K562 (cell line): ENCODE measurements at regions not wholly inside any gene's neighbourhood (a gene's known extent, or its start where the extent isn't known, plus 50 kb on each side); places are given as distances from the start of the nearest gene placed in this dataset.

Experiments used
- EZH2 ChIP-seq: IDR thresholded peaks from 2 replicates; pipeline ENCODE4 v1.6.1; 2012; ENCODE audit warnings: low read depth, mild to moderate bottlenecking, inconsistent platforms, low read length, borderline replicate concordance
- JUN ChIP-seq, 2 experiments: sonication (generic) in 1 of 2; formaldehyde crosslinking in 1 of 2; IDR thresholded peaks; 2 replicates each; pipeline versions ENCODE4 v1.6.1 to v1.8.0; 2012 to 2022; ENCODE audit warnings: borderline replicate concordance in 2 of 2, mild to moderate bottlenecking in 2 of 2, improper control_type of control experiment in 1 of 2, low read depth in 1 of 2, low read length in 1 of 2, missing genetic modification reagents in 1 of 2
- KAT2B ChIP-seq: IDR thresholded peaks from one replicate; pipeline ENCODE4 v1.6.1; 2012; ENCODE audit warnings: low read depth, mild to moderate bottlenecking, control low read depth, inconsistent platforms, low read length, moderate library complexity
- RBM15 ChIP-seq: fragments of 200-400 bp; formaldehyde crosslinking; IDR thresholded peaks from 2 replicates; pipeline ENCODE4 v1.6.1; 2018; ENCODE audit warnings: mild to moderate bottlenecking, low read length, moderate library complexity; ENCODE audit not compliant: insufficient read depth
- SIX5 ChIP-seq, 2 experiments: IDR thresholded peaks; 2 replicates each; pipeline ENCODE4 v1.6.1; 2011; ENCODE audit warnings: low read length in 2 of 2, borderline replicate concordance in 1 of 2, low read depth in 1 of 2, mild to moderate bottlenecking in 1 of 2, moderate library complexity in 1 of 2; ENCODE audit not compliant: insufficient read depth in 1 of 2
- SMAD3 ChIP-seq: fragments of 450-650 bp; formaldehyde crosslinking; conservative IDR thresholded peaks from 2 replicates; pipeline ENCODE4 v1.4.0; 2020; ENCODE audit warnings: mild to moderate bottlenecking
- TBL1XR1 ChIP-seq, 2 experiments: IDR thresholded peaks; 2 replicates each; pipeline ENCODE4 v1.6.1; 2012; ENCODE audit warnings: improper control_type of control experiment in 2 of 2, low read length in 2 of 2, mild to moderate bottlenecking in 1 of 2
- ZMIZ1 ChIP-seq, 2 experiments: fragments of 150-350 bp in 1 of 2; IDR thresholded peaks; 2 replicates each; pipeline ENCODE4 v1.6.1; 2012 to 2016; ENCODE audit warnings: low read depth in 2 of 2, low read length in 2 of 2, mild to moderate bottlenecking in 1 of 2, moderate library complexity in 1 of 2
- ZNF507 ChIP-seq: conservative IDR thresholded peaks from 2 replicates; pipeline ENCODE4 v1.6.1; 2017; ENCODE audit warnings: missing genetic modification characterization, missing compliant biosample characterization
- TF ChIP-seq, protein P1 (sequence below), 3 experiments: IDR thresholded peaks in 2 of 3; conservative IDR thresholded peaks in 1 of 3; 2 replicates each; pipeline ENCODE4 v1.5.1; 2011 to 2012; ENCODE audit warnings: low read length in 3 of 3, mild to moderate bottlenecking in 3 of 3, control low read depth in 2 of 3, improper control_type of control experiment in 1 of 3, inconsistent platforms in 1 of 3, low read depth in 1 of 3, mixed read lengths in 1 of 3, moderate library complexity in 1 of 3; ENCODE audit not compliant: insufficient read depth in 2 of 3

- TF ChIP-seq RBM15 (no peak), ZMIZ1 (IDR thresholded peaks at IDR 0.05; ENCODE audit: low read depth in 2 of 2, low read length in 2 of 2) (no peak), ZNF507 (tag) (no peak), JUN (IDR thresholded peaks at IDR 0.05; ENCODE audit: borderline replicate concordance, low read depth, low read length) (no peak), JUN (CRISPR knock-in tag; IDR thresholded peaks at IDR 0.05; ENCODE audit: borderline replicate concordance) (no peak), SIX5 (IDR thresholded peaks at IDR 0.05; ENCODE audit: borderline replicate concordance in 1 of 2, insufficient read depth in 1 of 2, low read depth in 1 of 2, low read length in 2 of 2) (no peak), KAT2B (no peak), EZH2 (no peak), SMAD3 (CRISPR knock-in tag) (no peak), TBL1XR1 (IDR thresholded peaks at IDR 0.05; ENCODE audit: low read length in 2 of 2) (no peak)
- TF ChIP-seq, protein P1, sequence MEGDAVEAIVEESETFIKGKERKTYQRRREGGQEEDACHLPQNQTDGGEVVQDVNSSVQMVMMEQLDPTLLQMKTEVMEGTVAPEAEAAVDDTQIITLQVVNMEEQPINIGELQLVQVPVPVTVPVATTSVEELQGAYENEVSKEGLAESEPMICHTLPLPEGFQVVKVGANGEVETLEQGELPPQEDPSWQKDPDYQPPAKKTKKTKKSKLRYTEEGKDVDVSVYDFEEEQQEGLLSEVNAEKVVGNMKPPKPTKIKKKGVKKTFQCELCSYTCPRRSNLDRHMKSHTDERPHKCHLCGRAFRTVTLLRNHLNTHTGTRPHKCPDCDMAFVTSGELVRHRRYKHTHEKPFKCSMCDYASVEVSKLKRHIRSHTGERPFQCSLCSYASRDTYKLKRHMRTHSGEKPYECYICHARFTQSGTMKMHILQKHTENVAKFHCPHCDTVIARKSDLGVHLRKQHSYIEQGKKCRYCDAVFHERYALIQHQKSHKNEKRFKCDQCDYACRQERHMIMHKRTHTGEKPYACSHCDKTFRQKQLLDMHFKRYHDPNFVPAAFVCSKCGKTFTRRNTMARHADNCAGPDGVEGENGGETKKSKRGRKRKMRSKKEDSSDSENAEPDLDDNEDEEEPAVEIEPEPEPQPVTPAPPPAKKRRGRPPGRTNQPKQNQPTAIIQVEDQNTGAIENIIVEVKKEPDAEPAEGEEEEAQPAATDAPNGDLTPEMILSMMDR (IDR thresholded peaks at IDR 0.05 in 2 of 3, conservative IDR thresholded peaks at IDR 0.05 in 1 of 3; ENCODE audit: insufficient read depth in 2 of 3, low read depth in 1 of 3, low read length in 3 of 3), result no peak
Observed at GRCh38 chr19:46927106-46927505, 66.3 kb downstream of the ARHGAP35 start.
